AG04449 (cell line): ENCODE measurements at regions not wholly inside any gene's neighbourhood (a gene's known extent, or its start where the extent isn't known, plus 50 kb on each side); places are given as distances from the start of the nearest gene placed in this dataset.

Experiments
- CTCF ChIA-PET: fragments of 350-600 bp; formaldehyde crosslinking; extraction: SDS; loops from one replicate; lab custom pipeline; 2021; ENCODE audit warnings: antibody characterized with exemption; lab: Yijun Ruan, JAX
- POLR2A ChIA-PET: fragments of 400-600, 350-600 bp; formaldehyde crosslinking; extraction: SDS; loops from one replicate; lab custom pipeline; 2020; ENCODE audit warnings: antibody characterized with exemption, inconsistent platforms; lab: Yijun Ruan, JAX
- DNase-seq: peaks from one replicate; pipeline ENCODE4 v3.0.0-alpha.2; 2010; ENCODE audit warnings: low read depth, low spot score
- H3K4me3 ChIP-seq: 2 replicates; pipeline ENCODE4 v1.5.1; 2011; ENCODE audit warnings: low read depth, mild to moderate bottlenecking, control low read depth, low read length
- TF ChIP-seq, protein P1 (sequence below): IDR thresholded peaks from one replicate; pipeline ENCODE4 v1.5.1; 2011; ENCODE audit warnings: mild to moderate bottlenecking, moderate library complexity, low read length, control low read depth, inconsistent platforms; ENCODE audit not compliant: insufficient read depth; ENCODE audit errors: missing control alignments

DNA sequence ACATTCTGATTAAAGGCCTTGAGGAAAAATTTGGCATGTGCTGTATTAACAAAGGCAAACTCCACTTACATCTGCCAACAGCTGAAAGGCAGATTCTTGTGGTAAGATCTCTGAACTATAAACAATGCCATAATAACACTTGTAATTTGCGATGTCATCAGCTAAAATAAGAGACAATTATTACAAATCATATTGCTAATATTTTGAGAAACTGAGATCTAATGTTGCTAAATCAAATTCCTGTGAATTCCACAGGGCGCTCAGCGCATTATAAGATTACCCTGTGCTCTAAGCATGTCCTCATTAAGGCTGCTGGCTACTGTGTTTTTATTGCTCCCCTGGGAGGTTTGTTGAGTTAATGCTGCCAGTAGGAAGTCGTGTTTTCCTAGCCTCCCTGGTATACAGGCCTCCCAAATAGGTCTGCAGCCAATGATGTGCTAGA, 244.8 kb downstream of the DACT1 start:
- H3K4me3 ChIP-seq = no peak overlapping the region
- POLR2A ChIA-PET = no interaction called here
- peak; percentile 90 for DNase-seq
- TF ChIP-seq, protein P1, sequence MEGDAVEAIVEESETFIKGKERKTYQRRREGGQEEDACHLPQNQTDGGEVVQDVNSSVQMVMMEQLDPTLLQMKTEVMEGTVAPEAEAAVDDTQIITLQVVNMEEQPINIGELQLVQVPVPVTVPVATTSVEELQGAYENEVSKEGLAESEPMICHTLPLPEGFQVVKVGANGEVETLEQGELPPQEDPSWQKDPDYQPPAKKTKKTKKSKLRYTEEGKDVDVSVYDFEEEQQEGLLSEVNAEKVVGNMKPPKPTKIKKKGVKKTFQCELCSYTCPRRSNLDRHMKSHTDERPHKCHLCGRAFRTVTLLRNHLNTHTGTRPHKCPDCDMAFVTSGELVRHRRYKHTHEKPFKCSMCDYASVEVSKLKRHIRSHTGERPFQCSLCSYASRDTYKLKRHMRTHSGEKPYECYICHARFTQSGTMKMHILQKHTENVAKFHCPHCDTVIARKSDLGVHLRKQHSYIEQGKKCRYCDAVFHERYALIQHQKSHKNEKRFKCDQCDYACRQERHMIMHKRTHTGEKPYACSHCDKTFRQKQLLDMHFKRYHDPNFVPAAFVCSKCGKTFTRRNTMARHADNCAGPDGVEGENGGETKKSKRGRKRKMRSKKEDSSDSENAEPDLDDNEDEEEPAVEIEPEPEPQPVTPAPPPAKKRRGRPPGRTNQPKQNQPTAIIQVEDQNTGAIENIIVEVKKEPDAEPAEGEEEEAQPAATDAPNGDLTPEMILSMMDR = no peak
- CTCF ChIA-PET = no interaction called here

DNA sequence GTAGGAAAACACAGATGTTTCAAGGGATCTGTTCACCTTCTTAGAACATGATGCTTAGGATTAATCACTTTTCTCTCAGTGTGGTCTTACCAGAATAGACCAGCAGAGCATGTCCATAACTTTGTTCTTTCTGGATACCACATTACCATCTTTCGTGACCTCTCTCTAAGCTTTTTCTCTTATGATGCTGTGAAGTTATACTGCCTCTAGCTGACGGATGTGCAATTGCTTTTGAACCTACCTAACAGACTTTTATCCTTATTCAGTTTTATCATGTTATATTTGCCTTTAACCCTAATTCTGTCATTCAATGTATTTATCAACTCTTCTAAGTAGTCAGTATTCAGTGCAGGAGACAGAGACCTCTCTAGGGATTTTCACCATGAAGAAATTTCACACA, 246.7 kb downstream of the DACT1 start:
- ChIA-PET POLR2A (no interaction called here), CTCF (interaction anchor here (1.0 to 1.2 kb wide), 2 partner anchors 8 to 17 kb away, joined by 3 read pairs; no protein-coding TSS in a partner anchor)
- DNase-seq = no peak
- TF ChIP-seq, protein P1 = no peak
- no peak overlapping the region for H3K4me3 ChIP-seq

DNA sequence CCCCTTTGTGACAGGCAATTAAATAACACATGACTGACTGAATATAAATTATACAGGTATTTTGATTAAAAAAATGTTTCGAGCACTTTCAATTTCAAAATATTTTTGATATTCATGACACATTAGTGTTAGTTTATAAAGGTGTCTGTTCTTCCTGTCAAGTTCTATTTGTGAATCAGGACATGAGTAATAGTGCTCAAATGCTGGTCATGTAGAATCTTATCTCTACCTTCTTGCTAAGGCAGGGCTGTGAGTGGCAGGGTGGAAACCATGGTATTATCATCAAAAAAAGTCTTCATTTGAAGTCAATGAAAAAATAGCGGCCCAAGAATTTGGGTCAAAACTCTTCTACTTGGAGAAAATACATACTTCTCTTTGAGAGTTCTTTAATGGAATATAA, 250.2 kb downstream of the DACT1 start:
- TF ChIP-seq, protein P1 = no peak
- CTCF ChIA-PET = interaction anchor here (0.7 kb wide), 1 partner anchor 12 kb away, joined by 3 read pairs; no protein-coding TSS in a partner anchor
- H3K4me3 ChIP-seq = no peak overlapping the region
- POLR2A ChIA-PET = no interaction called here
- DNase-seq = no peak

DNA sequence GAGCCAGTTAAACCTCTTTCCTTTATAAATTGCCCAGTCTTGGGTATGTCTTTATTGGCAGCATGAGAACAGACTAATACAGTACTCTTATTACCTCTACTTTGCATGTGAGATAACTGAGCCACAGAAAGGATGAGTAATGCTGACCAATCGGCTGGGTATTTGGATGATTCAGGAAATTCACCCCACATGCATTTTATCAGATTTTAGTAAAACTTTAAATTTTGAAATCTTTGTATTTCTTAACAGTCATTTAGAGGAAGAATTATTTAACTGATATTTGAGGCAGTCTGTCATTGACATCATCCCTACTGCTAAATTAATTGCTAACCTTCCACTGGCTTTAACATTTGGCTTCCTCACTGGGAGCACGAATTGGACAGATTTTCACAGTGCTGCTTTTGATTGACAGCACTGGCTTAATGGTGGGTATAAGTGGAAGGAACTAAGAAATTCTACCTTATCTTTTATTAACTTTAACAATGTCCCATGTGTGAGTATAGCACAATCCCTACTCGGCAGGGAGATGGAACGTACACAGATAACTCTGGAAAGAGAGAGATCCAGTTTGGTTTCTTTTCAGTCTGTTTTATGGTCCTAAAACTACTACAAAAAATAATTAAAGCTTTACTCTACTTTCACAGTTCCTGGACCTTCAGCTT, 261.0 kb downstream of the DACT1 start:
- DNase-seq = peak; percentile 93
- TF ChIP-seq, protein P1 = no peak
- no peak overlapping the region for H3K4me3 ChIP-seq
- ChIA-PET CTCF (interaction anchor here (0.8 to 2.2 kb wide), 2 partner anchors 66 to 259 kb away, joined by 3 to 6 read pairs; no protein-coding TSS in a partner anchor), POLR2A (interaction anchor here (0.6 to 1.1 kb wide), 3 partner anchors 21 to 260 kb away, joined by 3 to 4 read pairs (median 4); no protein-coding TSS in a partner anchor)

DNA sequence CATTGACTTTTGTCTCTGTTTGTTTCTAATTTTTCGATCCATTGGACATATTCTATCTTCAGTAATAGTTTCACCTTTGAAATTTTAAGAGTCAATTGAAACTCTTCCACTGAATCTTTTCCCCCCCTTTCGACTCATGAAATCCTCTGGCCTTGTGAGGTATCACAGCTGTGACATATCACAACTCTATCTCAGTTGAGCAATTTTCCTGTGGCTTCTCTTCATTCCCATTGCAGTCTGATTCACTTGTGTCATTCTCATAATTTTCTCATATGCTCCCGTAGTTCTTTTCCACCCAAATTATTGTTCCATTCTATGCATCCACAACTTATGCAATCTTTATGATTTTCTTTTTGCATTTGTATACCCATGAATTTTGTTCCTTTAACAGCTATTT, 261.6 kb downstream of the DACT1 start:
- TF ChIP-seq, protein P1 = no peak
- peak; percentile 67 for DNase-seq
- no peak overlapping the region for H3K4me3 ChIP-seq
- ChIA-PET POLR2A (interaction anchor here (1.1 kb wide), 1 partner anchor 21 kb away, joined by 4 read pairs; no protein-coding TSS in a partner anchor), CTCF (interaction anchor here (0.8 to 2.2 kb wide), 3 partner anchors 12 to 260 kb away, joined by 3 to 6 read pairs (median 3); no protein-coding TSS in a partner anchor)

DNA sequence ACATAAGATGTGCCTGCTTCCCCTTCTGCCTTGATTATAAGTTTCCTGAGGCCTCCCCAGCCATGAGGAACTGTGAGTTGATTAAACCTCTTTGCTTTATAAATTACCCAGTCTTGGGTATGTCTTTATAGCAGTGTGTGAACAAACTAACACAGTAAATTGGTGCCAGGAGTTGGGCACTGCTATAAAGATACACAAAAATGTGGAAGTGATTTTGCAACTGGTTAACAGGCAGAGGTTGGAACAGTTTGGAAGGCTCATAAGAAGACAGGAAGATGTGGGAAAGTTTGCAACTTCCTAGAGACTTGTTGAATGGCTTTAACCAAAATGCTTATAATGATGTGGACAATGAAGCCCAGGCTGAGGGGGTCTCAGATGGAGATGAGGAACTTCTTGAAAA, 264.1 kb downstream of the DACT1 start:
- ChIA-PET POLR2A (no interaction called here), CTCF (no interaction called here)
- TF ChIP-seq, protein P1 = no peak
- no peak overlapping the region for H3K4me3 ChIP-seq
- no peak for DNase-seq
